HEK293T (cell line): ENCODE measurements at regions not wholly inside any gene's neighbourhood (a gene's known extent, or its start where the extent isn't known, plus 50 kb on each side); places are given as distances from the start of the nearest gene placed in this dataset.

Experiments
- CTCF ChIA-PET: fragments of 350-600 bp; formaldehyde crosslinking; extraction: SDS; loops from one replicate; lab custom pipeline; 2021; ENCODE audit warnings: antibody characterized with exemption, inconsistent platforms; lab: Yijun Ruan, JAX
- POLR2A ChIA-PET: fragments of 350-600 bp; formaldehyde crosslinking; extraction: SDS; loops from one replicate; lab custom pipeline; 2020; ENCODE audit warnings: antibody characterized with exemption, inconsistent platforms; lab: Yijun Ruan, JAX
- DNase-seq: peaks from one replicate; pipeline ENCODE4 v3.0.0; 2012; ENCODE audit warnings: mixed read lengths; ENCODE audit errors: extremely low spot score
- ARNT ChIP-seq: fragments of 450-650 bp; IDR thresholded peaks from 2 replicates; pipeline ENCODE4 v1.6.1; 2017; ENCODE audit warnings: mild to moderate bottlenecking
- BHLHE40 ChIP-seq: fragments of 450-650 bp; IDR thresholded peaks from 2 replicates; pipeline ENCODE4 v1.6.1; 2016; ENCODE audit warnings: mild to moderate bottlenecking, moderate library complexity, borderline replicate concordance
- CTBP1 ChIP-seq: fragments of 450-650 bp; IDR thresholded peaks from 2 replicates; pipeline ENCODE4 v1.6.1; 2016; ENCODE audit warnings: borderline replicate concordance
- ELF4 ChIP-seq: fragments of 450-650 bp; IDR thresholded peaks from 2 replicates; pipeline ENCODE4 v1.6.1; 2017; ENCODE audit warnings: antibody characterized with exemption
- FOXA1 ChIP-seq: fragments of 450-650 bp; IDR thresholded peaks from 2 replicates; pipeline ENCODE4 v1.6.1; 2016; ENCODE audit warnings: mild to moderate bottlenecking
- FOXK2 ChIP-seq: fragments of 450-650 bp; IDR thresholded peaks from 2 replicates; pipeline ENCODE4 v1.6.1; 2016; ENCODE audit warnings: mild to moderate bottlenecking
- FOXM1 ChIP-seq: fragments of 450-650 bp; IDR thresholded peaks from 2 replicates; pipeline ENCODE4 v1.6.1; 2017; ENCODE audit warnings: mild to moderate bottlenecking, borderline replicate concordance
- HDGF ChIP-seq: fragments of 450-650 bp; IDR thresholded peaks from 2 replicates; pipeline ENCODE4 v1.6.1; 2017; ENCODE audit warnings: antibody characterized with exemption, borderline replicate concordance
- L3MBTL2 ChIP-seq: fragments of 450-650 bp; conservative IDR thresholded peaks from 2 replicates; pipeline ENCODE4 v1.6.1; 2016; ENCODE audit warnings: mild to moderate bottlenecking
- LEF1 ChIP-seq: fragments of 450-650 bp; IDR thresholded peaks from 2 replicates; pipeline ENCODE4 v1.6.1; 2017; ENCODE audit warnings: mild to moderate bottlenecking, borderline replicate concordance
- NFRKB ChIP-seq: fragments of 450-650 bp; IDR thresholded peaks from 2 replicates; pipeline ENCODE4 v1.6.1; 2016; ENCODE audit warnings: mild to moderate bottlenecking, moderate library complexity
- SP1 ChIP-seq: fragments of 450-650 bp; IDR thresholded peaks from 2 replicates; pipeline ENCODE4 v1.6.1; 2017
- SUZ12 ChIP-seq: fragments of 450-650 bp; IDR thresholded peaks from 2 replicates; pipeline ENCODE4 v1.6.1; 2016; ENCODE audit warnings: mild to moderate bottlenecking
- TARDBP ChIP-seq: fragments of 450-650 bp; IDR thresholded peaks from 2 replicates; pipeline ENCODE4 v1.6.1; 2016
- ZNF384 ChIP-seq: fragments of 450-650 bp; IDR thresholded peaks from 2 replicates; pipeline ENCODE4 v1.6.1; 2016
- TF ChIP-seq, protein P1 (sequence below): fragments of 450-650 bp; IDR thresholded peaks from 2 replicates; pipeline ENCODE4 v1.6.1; 2016

DNA sequence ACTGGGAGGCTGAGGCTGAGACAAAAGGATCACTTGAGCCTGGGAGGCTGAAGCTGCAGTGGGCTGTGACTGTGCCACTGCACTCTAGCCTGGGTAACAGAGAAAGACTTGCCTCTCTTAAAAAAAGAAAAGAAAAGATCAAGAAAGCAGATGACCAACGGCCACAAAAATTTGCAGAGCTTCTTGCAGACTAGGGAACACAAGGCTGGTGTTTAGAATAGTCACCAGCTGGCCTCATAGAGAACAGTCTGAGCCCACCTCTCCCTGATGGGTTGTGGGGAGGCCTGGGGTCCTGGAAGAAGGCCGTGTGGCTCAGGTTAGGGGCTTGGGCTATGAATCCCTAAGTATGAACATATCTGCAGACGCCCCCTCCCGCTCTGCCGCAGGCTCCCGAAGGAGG, 73.7 kb upstream of the MED9 start:
- DNase-seq: no peak
- CTCF ChIA-PET: interaction anchor here (0.6 kb wide), 1 partner anchor 174 kb away, joined by 4 read pairs; no protein-coding TSS in a partner anchor

DNA sequence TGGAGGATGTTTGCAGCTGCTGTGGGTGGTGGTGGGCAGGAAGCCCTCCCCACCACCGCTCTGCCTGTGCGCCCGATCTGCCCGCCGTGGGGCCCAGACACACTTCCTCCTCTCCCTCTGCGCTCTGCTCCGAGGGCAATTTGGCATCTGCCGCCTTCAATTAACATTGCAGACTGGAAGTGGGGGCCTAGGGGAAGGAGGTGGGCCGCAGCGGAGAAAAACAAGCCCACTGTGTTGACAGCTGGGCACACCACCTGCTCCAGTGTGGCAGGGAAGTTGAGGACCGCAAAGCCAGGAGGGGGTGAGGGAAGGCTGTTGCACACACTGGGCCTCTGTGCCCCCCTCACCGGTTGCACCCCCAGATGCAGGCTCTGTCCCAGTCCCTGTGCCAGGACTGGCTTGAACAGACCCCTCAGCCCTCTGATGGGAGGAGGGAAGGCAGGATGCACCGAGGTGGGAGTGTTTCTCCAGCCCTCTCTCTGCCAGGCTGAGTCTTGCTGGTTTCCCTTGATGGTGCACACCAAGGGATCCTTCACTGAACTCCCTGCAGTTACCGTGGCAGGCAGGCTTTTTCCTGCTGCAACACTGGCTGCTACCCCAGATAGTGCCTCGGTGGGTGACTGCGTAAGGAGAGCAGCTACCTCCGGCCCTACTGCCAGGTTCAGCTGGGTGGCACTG, 72.8 kb upstream of the MED9 start:
- no peak for DNase-seq
- CTCF ChIA-PET: no interaction called here
- TF ChIP-seq ZNF384: no peak
- no peak for TF ChIP-seq BHLHE40
- no peak for TF ChIP-seq ELF4
- TF ChIP-seq SUZ12: no peak
- no peak for TF ChIP-seq NFRKB
- TF ChIP-seq ARNT: no peak
- TF ChIP-seq HDGF: no peak
- no peak for TF ChIP-seq FOXM1
- no peak for TF ChIP-seq TARDBP
- TF ChIP-seq FOXA1: no peak
- TF ChIP-seq LEF1: no peak
- TF ChIP-seq, protein P1, sequence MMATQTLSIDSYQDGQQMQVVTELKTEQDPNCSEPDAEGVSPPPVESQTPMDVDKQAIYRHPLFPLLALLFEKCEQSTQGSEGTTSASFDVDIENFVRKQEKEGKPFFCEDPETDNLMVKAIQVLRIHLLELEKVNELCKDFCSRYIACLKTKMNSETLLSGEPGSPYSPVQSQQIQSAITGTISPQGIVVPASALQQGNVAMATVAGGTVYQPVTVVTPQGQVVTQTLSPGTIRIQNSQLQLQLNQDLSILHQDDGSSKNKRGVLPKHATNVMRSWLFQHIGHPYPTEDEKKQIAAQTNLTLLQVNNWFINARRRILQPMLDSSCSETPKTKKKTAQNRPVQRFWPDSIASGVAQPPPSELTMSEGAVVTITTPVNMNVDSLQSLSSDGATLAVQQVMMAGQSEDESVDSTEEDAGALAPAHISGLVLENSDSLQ: no peak
- TF ChIP-seq SP1: no peak
- no peak for TF ChIP-seq CTBP1
- no peak for TF ChIP-seq L3MBTL2
- TF ChIP-seq FOXK2: no peak
- POLR2A ChIA-PET: no interaction called here

More for the DNA sequence above, 73.7 kb upstream of the MED9 start:
- POLR2A ChIA-PET: no interaction called here
- no peak for TF ChIP-seq TARDBP
- no peak for TF ChIP-seq L3MBTL2
- no peak for TF ChIP-seq CTBP1
- TF ChIP-seq HDGF: no peak
- TF ChIP-seq, protein P1: no peak

DNA sequence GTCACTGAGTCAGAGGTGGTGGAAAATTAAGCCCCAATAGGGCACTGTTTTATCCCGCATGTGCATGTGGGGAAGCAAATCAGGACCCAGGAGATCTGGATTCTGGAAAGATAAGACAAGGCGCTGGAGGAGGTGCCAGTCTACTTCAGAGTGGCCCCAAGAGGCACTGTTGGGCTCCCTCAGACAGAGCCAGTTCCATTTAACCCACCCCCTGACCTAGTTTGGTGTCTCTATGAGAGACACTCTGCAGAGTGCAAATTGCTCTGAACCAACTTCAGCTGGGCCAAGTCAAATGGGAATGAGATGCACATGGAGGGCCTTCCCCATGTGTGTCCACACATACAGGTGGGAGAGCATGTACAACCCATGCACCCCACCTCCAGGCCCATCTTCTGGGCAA, 71.1 kb upstream of the MED9 start:
- no peak for TF ChIP-seq ELF4
- TF ChIP-seq ZNF384: no peak
- TF ChIP-seq SP1: no peak
- TF ChIP-seq FOXK2: no peak
- TF ChIP-seq ARNT: no peak
- POLR2A ChIA-PET: no interaction called here
- DNase-seq: no peak
- CTCF ChIA-PET: no interaction called here

DNA sequence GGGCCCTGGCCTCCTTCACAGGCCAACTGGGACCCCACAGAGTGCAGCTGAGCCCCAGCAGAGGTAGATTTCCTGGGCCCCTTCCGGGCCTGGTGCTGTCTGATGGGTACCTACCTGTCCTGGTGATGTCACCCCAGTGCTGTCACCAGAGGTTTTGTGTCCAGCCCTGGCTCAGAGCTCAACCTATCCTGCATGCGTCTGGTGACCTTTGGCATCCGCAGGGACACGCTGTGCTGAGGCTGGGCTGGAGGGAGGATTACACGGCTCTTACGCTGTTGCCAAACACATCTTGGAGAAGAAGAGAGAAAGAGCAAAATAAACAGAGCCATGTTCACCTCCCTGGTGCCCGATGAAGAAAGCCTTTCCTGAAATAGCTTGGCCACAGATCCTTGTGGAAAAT, 70.6 kb upstream of the MED9 start:
- ChIA-PET POLR2A (no interaction called here), CTCF (no interaction called here)
- TF ChIP-seq SP1 (no peak), TARDBP (no peak), SUZ12 (no peak), NFRKB (no peak), BHLHE40 (no peak), HDGF (no peak), ZNF384 (no peak), LEF1 (no peak), ELF4 (no peak)
- no peak for DNase-seq

DNA sequence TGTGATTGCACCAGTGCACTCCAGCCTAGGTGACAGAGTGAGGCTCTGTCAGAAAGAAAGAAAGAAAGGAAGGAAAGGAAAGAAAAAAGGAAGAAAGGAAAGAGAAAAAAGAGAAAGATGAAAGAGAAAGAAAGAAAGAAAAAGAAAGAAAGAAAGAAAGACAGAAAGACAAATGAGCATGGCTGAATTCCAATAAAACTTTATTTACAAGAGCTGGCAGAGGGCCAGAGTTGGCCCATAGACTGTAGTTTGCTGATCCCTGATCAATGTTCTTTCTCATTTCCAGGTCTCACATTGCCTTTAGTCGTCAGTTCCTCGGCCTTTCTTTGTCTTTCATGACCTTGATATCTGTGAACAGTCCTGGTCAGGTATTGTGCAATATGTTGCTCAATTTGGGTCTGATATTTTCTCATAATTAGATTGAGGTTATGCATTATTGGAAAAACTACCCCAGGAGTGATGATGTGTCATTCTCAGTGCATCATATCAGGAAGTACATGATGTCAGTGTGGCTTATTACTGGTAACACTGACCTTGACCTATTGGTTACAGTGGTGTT, 68.5 kb upstream of the MED9 start:
- no peak for DNase-seq
- TF ChIP-seq CTBP1: no peak
- TF ChIP-seq LEF1: no peak
- TF ChIP-seq SP1: no peak
- no peak for TF ChIP-seq ARNT
- TF ChIP-seq TARDBP: no peak
- POLR2A ChIA-PET: no interaction called here
- CTCF ChIA-PET: no interaction called here

DNA sequence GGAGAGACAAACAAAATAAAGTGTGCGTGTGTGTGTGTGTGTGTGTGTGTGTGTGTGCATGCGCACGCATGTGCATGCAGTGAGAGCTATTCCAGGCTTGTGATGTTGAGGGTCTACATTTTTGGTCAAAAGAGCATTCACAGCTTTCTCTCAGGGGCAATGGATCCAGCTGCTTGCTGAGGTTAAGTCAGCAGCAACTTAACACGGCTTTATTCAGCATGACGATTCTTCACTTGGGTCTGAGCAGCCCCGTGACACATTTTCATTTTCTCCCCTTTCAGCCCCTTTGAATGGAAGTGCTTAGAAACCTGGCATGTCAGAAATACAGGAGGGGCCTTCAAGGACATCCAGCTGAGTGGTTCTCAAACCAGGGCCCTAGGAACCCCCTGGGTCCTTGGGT, 66.4 kb upstream of the MED9 start:
- TF ChIP-seq BHLHE40 (no peak), SP1 (no peak), FOXA1 (no peak), SUZ12 (no peak), ZNF384 (no peak), FOXK2 (no peak), L3MBTL2 (no peak), TARDBP (no peak), FOXM1 (no peak), ARNT (no peak), HDGF (no peak), LEF1 (no peak), ELF4 (no peak), NFRKB (no peak), CTBP1 (no peak)
- TF ChIP-seq, protein P1: no peak
- no peak for DNase-seq
- POLR2A ChIA-PET: interaction anchor here (0.7 to 0.8 kb wide), 2 partner anchors 32 to 86 kb away, joined by 3 to 4 read pairs; partner anchors contain the start of gene RASD1
- CTCF ChIA-PET: no interaction called here
